AG08396 (cell line): ENCODE measurements at regions not wholly inside any gene's neighbourhood (a gene's known extent, or its start where the extent isn't known, plus 50 kb on each side); places are given as distances from the start of the nearest gene placed in this dataset.
"Not testable (repeated sequence)": the region's sequence is repeated elsewhere in the genome, so short reads cannot be mapped to it uniquely, and the experiment has no call there.

Experiments
- DNase-seq: peaks from one replicate; pipeline ENCODE4 v3.0.0; 2012; ENCODE audit warnings: low spot score, mixed read lengths

- DNase-seq = not testable (repeated sequence)
Measured at GRCh38 chr22:11561744-11562143, 3966.2 kb upstream of the OR11H1 start.

GRCh38 chr22:11568837-11569563 lies 3959.0 kb upstream of the OR11H1 start:
- DNase-seq = not testable (repeated sequence)

- DNase-seq = not testable (repeated sequence)
Measured at GRCh38 chr22:11569564-11569940, 3958.4 kb upstream of the OR11H1 start.

- not testable (repeated sequence) for DNase-seq
Measured at GRCh38 chr22:11573154-11573553, 3954.8 kb upstream of the OR11H1 start.

- DNase-seq = not testable (repeated sequence)
Measured at GRCh38 chr22:11574231-11574630, 3953.8 kb upstream of the OR11H1 start.

GRCh38 chr22:11574659-11575058 lies 3953.3 kb upstream of the OR11H1 start:
- not testable (repeated sequence) for DNase-seq

GRCh38 chr22:11576740-11577139 lies 3951.3 kb upstream of the OR11H1 start:
- not testable (repeated sequence) for DNase-seq

GRCh38 chr22:11578115-11578514 lies 3949.9 kb upstream of the OR11H1 start:
- DNase-seq = not testable (repeated sequence)

- not testable (repeated sequence) for DNase-seq
Measured at GRCh38 chr22:11578551-11578950, 3949.4 kb upstream of the OR11H1 start.

- DNase-seq = not testable (repeated sequence)
Measured at GRCh38 chr22:11582048-11582447, 3945.9 kb upstream of the OR11H1 start.

GRCh38 chr22:11584231-11584630 lies 3943.8 kb upstream of the OR11H1 start:
- DNase-seq = not testable (repeated sequence)

- not testable (repeated sequence) for DNase-seq
Measured at GRCh38 chr22:11594552-11594951, 3933.4 kb upstream of the OR11H1 start.

GRCh38 chr22:11597666-11598358 lies 3930.2 kb upstream of the OR11H1 start:
- DNase-seq = not testable (repeated sequence)

- no peak for DNase-seq
Measured at GRCh38 chr22:11598492-11599440, 3929.2 kb upstream of the OR11H1 start.

- not testable (repeated sequence) for DNase-seq
Measured at GRCh38 chr22:11599456-11599855, 3928.5 kb upstream of the OR11H1 start.

GRCh38 chr22:11600161-11600560 lies 3927.8 kb upstream of the OR11H1 start:
- DNase-seq = not testable (repeated sequence)

- DNase-seq = not testable (repeated sequence)
Measured at GRCh38 chr22:11600896-11601890, 3926.8 kb upstream of the OR11H1 start.

- not testable (repeated sequence) for DNase-seq
Measured at GRCh38 chr22:11604635-11605395, 3923.2 kb upstream of the OR11H1 start.

GRCh38 chr22:11605468-11605981 lies 3922.5 kb upstream of the OR11H1 start:
- no peak for DNase-seq
